ENCODE measurements at regions not wholly inside any gene's neighbourhood (a gene's known extent, or its start where the extent isn't known, plus 50 kb on each side); places are given as distances from the start of the nearest gene placed in this dataset.

DNA sequence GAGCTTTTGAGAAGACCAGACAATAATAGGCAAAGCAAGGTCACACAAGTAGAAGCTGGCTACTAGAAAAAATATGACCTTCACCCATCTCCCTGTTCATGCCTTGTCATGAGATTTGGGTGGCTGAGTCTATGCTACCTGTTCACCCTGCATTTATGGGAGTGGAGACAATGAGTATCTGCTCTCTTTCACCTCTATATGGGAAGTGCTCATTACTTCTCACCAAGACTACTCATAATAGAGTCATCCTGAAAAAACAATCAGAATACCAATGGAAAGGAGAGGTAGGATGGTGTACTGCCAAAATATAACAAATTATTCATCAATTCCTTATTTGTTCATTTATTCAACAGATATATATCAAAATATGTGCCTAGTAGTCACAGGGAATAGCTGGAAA, 921.8 kb upstream of the INTU start:
- H3K36me3 ChIP-seq (ENCODE audit: insufficient read depth, low read length) = no peaks in the 10 kb centered on the region
- no peak for DNase-seq

DNA sequence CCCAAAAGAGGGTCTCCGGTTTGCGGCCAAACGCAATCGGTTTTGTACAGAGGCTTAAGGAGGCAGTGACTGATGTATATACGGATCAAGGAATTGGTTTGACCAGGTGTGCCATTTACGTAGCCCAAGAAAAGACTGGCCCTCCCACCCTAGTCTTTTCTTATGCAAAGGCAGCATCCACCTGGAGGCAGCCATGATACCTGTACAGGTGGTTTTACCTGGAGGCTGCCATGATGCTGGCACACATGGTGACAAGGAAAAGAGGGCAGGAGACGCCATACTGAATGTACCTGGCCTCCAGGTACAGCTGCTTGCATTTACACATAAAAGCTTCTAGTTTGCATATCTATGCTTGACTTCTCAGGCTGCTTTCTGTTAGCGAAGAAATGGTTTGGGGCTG, 917.7 kb upstream of the INTU start:
- H3K4me2 ChIP-seq (ENCODE audit: insufficient read depth, low read length) = no peak overlapping the region
- TF ChIP-seq EZH2 (IDR thresholded peaks at IDR 0.05; ENCODE audit: borderline replicate concordance, low read depth, low read length, severe bottlenecking) = no peak
- no peaks in the 10 kb centered on the region for H3K27me3 ChIP-seq (ENCODE audit: insufficient read depth, low read length, poor library complexity)

More for the DNA sequence above, 921.8 kb upstream of the INTU start:
- Histone ChIP-seq H3K4me3 (ENCODE audit: low read depth in 1 of 2, low read length in 2 of 2) (no peak overlapping the region), H3K4me1 (ENCODE audit: insufficient read depth, low read length) (no peaks in the 10 kb centered on the region), H3K9me3 (ENCODE audit: insufficient read depth, low read length, severe bottlenecking) (no peaks in the 10 kb centered on the region), H4K20me1 (ENCODE audit: insufficient read depth, low read length) (no peaks in the 10 kb centered on the region), H3K4me2 (ENCODE audit: insufficient read depth, low read length) (no peak overlapping the region), H3K79me2 (ENCODE audit: insufficient read depth, low read length) (no peaks in the 10 kb centered on the region), H2AFZ (ENCODE audit: low read depth, low read length) (no peak overlapping the region), H3K9ac (ENCODE audit: low read depth, low read length) (no peak overlapping the region), H3K27ac (ENCODE audit: low read length) (no peak overlapping the region), H3K27me3 (ENCODE audit: insufficient read depth, low read length, poor library complexity) (no peaks in the 10 kb centered on the region)
- ATAC-seq (ENCODE audit: insufficient read depth, low read depth) = no peak
- TF ChIP-seq, protein P1, sequence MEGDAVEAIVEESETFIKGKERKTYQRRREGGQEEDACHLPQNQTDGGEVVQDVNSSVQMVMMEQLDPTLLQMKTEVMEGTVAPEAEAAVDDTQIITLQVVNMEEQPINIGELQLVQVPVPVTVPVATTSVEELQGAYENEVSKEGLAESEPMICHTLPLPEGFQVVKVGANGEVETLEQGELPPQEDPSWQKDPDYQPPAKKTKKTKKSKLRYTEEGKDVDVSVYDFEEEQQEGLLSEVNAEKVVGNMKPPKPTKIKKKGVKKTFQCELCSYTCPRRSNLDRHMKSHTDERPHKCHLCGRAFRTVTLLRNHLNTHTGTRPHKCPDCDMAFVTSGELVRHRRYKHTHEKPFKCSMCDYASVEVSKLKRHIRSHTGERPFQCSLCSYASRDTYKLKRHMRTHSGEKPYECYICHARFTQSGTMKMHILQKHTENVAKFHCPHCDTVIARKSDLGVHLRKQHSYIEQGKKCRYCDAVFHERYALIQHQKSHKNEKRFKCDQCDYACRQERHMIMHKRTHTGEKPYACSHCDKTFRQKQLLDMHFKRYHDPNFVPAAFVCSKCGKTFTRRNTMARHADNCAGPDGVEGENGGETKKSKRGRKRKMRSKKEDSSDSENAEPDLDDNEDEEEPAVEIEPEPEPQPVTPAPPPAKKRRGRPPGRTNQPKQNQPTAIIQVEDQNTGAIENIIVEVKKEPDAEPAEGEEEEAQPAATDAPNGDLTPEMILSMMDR (IDR thresholded peaks at IDR 0.05; ENCODE audit: borderline replicate concordance, extremely low read depth, low read length, poor library complexity, severe bottlenecking) = no peak
- no peak for TF ChIP-seq EZH2 (IDR thresholded peaks at IDR 0.05; ENCODE audit: borderline replicate concordance, low read depth, low read length, severe bottlenecking)

DNA sequence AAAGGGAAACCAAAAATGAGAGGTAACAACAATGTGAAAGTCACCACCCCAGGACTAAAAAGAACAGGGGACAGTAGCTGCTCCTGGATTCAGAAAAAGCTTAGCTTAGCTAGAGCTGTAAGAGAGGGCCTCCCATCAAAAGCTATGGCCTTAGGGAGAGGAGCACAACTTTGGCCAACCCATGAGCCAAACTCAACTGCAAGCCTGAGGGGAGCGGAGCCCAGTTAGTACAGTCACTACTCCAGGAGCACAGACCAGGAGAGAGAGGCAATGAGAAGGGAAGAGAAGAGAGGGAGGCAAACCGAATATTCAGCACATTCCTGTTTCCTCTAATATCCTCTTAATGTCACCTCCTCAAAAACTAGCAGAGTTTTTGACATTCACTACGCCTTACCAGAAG, 917.1 kb upstream of the INTU start:
- H3K4me2 ChIP-seq (ENCODE audit: insufficient read depth, low read length) = no peak overlapping the region
- TF ChIP-seq EZH2 (IDR thresholded peaks at IDR 0.05; ENCODE audit: borderline replicate concordance, low read depth, low read length, severe bottlenecking) = no peak
- TF ChIP-seq, protein P1 (IDR thresholded peaks at IDR 0.05; ENCODE audit: borderline replicate concordance, extremely low read depth, low read length, poor library complexity, severe bottlenecking) = no peak

More for the DNA sequence above, 917.7 kb upstream of the INTU start:
- Histone ChIP-seq H3K4me3 (ENCODE audit: low read depth in 1 of 2, low read length in 2 of 2) (no peak overlapping the region), H3K79me2 (ENCODE audit: insufficient read depth, low read length) (no peaks in the 10 kb centered on the region), H2AFZ (ENCODE audit: low read depth, low read length) (no peak overlapping the region), H3K9me3 (ENCODE audit: insufficient read depth, low read length, severe bottlenecking) (no peaks in the 10 kb centered on the region), H3K9ac (ENCODE audit: low read depth, low read length) (no peak overlapping the region), H3K27ac (ENCODE audit: low read length) (no peak overlapping the region), H3K36me3 (ENCODE audit: insufficient read depth, low read length) (no peaks in the 10 kb centered on the region), H4K20me1 (ENCODE audit: insufficient read depth, low read length) (no peaks in the 10 kb centered on the region), H3K4me1 (ENCODE audit: insufficient read depth, low read length) (no peaks in the 10 kb centered on the region)
- ATAC-seq (ENCODE audit: insufficient read depth, low read depth) (no peak), DNase-seq (no peak)

DNA sequence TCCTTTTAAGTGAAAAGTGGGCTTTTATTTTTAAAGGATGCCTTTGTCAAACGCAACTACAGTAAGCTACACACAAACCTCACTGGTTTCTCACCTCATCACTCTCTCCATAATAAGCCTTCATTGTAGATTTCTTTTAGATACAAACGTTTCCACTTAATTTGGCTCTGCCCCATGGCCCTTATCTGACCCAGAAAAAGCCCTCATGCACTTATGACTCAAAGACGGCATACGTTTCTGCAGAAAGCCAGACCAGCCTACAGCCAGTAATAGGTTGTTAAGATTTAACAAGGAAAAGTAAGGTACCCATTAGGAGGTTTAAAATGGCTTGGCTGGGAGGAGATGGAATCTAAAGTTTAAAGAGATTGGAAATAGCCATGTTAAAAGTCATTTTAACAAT, 914.6 kb upstream of the INTU start:
- no peaks in the 10 kb centered on the region for H3K36me3 ChIP-seq (ENCODE audit: insufficient read depth, low read length)
- H3K9ac ChIP-seq (ENCODE audit: low read depth, low read length) = no peak overlapping the region
- no peak for ATAC-seq (ENCODE audit: insufficient read depth, low read depth)
- H3K4me3 ChIP-seq (ENCODE audit: low read depth in 1 of 2, low read length in 2 of 2) = no peak overlapping the region
- no peaks in the 10 kb centered on the region for H3K79me2 ChIP-seq (ENCODE audit: insufficient read depth, low read length)
- H3K27ac ChIP-seq (ENCODE audit: low read length) = no peak overlapping the region
- no peaks in the 10 kb centered on the region for H3K4me1 ChIP-seq (ENCODE audit: insufficient read depth, low read length)
- H3K27me3 ChIP-seq (ENCODE audit: insufficient read depth, low read length, poor library complexity) = no peaks in the 10 kb centered on the region
- H3K4me2 ChIP-seq (ENCODE audit: insufficient read depth, low read length) = no peak overlapping the region
- H3K9me3 ChIP-seq (ENCODE audit: insufficient read depth, low read length, severe bottlenecking) = no peaks in the 10 kb centered on the region
- DNase-seq = no peak
- TF ChIP-seq, protein P1 (IDR thresholded peaks at IDR 0.05; ENCODE audit: borderline replicate concordance, extremely low read depth, low read length, poor library complexity, severe bottlenecking) = no peak
- no peak for TF ChIP-seq EZH2 (IDR thresholded peaks at IDR 0.05; ENCODE audit: borderline replicate concordance, low read depth, low read length, severe bottlenecking)
- no peak overlapping the region for H2AFZ ChIP-seq (ENCODE audit: low read depth, low read length)
- H4K20me1 ChIP-seq (ENCODE audit: insufficient read depth, low read length) = no peaks in the 10 kb centered on the region

More for the DNA sequence above, 917.1 kb upstream of the INTU start:
- H3K9me3 ChIP-seq (ENCODE audit: insufficient read depth, low read length, severe bottlenecking) = no peaks in the 10 kb centered on the region
- H2AFZ ChIP-seq (ENCODE audit: low read depth, low read length) = no peak overlapping the region
- H4K20me1 ChIP-seq (ENCODE audit: insufficient read depth, low read length) = no peaks in the 10 kb centered on the region
- H3K9ac ChIP-seq (ENCODE audit: low read depth, low read length) = no peak overlapping the region
- H3K4me1 ChIP-seq (ENCODE audit: insufficient read depth, low read length) = no peaks in the 10 kb centered on the region
- no peak for ATAC-seq (ENCODE audit: insufficient read depth, low read depth)
- no peaks in the 10 kb centered on the region for H3K27me3 ChIP-seq (ENCODE audit: insufficient read depth, low read length, poor library complexity)
- no peak for DNase-seq
- H3K4me3 ChIP-seq (ENCODE audit: low read depth in 1 of 2, low read length in 2 of 2) = no peak overlapping the region
- no peak overlapping the region for H3K27ac ChIP-seq (ENCODE audit: low read length)
- no peaks in the 10 kb centered on the region for H3K36me3 ChIP-seq (ENCODE audit: insufficient read depth, low read length)
- no peaks in the 10 kb centered on the region for H3K79me2 ChIP-seq (ENCODE audit: insufficient read depth, low read length)
